ENCODE measurements at regions not wholly inside any gene's neighbourhood (a gene's known extent, or its start where the extent isn't known, plus 50 kb on each side); places are given as distances from the start of the nearest gene placed in this dataset.

- H3K4me3 Mint-ChIP-seq, result peak overlapping the region in 1 of 3 experiments; percentile 42
- H3K9me3 Mint-ChIP-seq, result peaks cover 4% of the 10 kb centered on the region
- peaks cover 24% of the 10 kb centered on the region for H3K4me1 Mint-ChIP-seq
- no peak for TF ChIP-seq CTCF (IDR thresholded peaks at IDR 0.05; ENCODE audit: unreplicated experiment in 3 of 3)
- peaks cover 4% of the 10 kb centered on the region for H3K27me3 Mint-ChIP-seq (ENCODE audit: low read depth)
- no peak overlapping the region for H3K27ac Mint-ChIP-seq
- no peaks in the 10 kb centered on the region for H3K36me3 Mint-ChIP-seq (ENCODE audit: low read depth)
These were observed 230.4 kb upstream of the GATB start for GRCh38 chr4:151991001-151991883.

- TF ChIP-seq CTCF (IDR thresholded peaks at IDR 0.05; ENCODE audit: unreplicated experiment in 3 of 3), result no peak
- Mint-ChIP-seq H3K27me3 (ENCODE audit: low read depth) (peaks cover 4% of the 10 kb centered on the region), H3K27ac (no peak overlapping the region), H3K4me1 (peaks cover 24% of the 10 kb centered on the region), H3K36me3 (ENCODE audit: low read depth) (no peaks in the 10 kb centered on the region), H3K4me3 (no peak overlapping the region), H3K9me3 (peaks cover 3% of the 10 kb centered on the region)
These were observed 229.4 kb upstream of the GATB start for GRCh38 chr4:151990201-151990600.

- H3K36me3 Mint-ChIP-seq (ENCODE audit: low read depth), result no peaks in the 10 kb centered on the region
- peaks cover 1% of the 10 kb centered on the region for H3K27me3 Mint-ChIP-seq (ENCODE audit: low read depth)
- H3K9me3 Mint-ChIP-seq, result no peaks in the 10 kb centered on the region
- no peak overlapping the region for H3K4me3 Mint-ChIP-seq
- no peak overlapping the region for H3K27ac Mint-ChIP-seq
- peaks cover 27% of the 10 kb centered on the region for H3K4me1 Mint-ChIP-seq
- TF ChIP-seq CTCF (IDR thresholded peaks at IDR 0.05; ENCODE audit: unreplicated experiment in 3 of 3), result no peak
These were observed 227.8 kb upstream of the GATB start for GRCh38 chr4:151988591-151988990.

- no peak for TF ChIP-seq CTCF (IDR thresholded peaks at IDR 0.05; ENCODE audit: unreplicated experiment in 3 of 3)
- Mint-ChIP-seq H3K27ac (no peak overlapping the region), H3K4me1 (peaks cover 29% of the 10 kb centered on the region), H3K4me3 (no peak overlapping the region), H3K27me3 (ENCODE audit: low read depth) (no peaks in the 10 kb centered on the region), H3K36me3 (ENCODE audit: low read depth) (no peaks in the 10 kb centered on the region), H3K9me3 (no peaks in the 10 kb centered on the region)
These were observed 226.8 kb upstream of the GATB start for GRCh38 chr4:151987606-151988005.

DNA sequence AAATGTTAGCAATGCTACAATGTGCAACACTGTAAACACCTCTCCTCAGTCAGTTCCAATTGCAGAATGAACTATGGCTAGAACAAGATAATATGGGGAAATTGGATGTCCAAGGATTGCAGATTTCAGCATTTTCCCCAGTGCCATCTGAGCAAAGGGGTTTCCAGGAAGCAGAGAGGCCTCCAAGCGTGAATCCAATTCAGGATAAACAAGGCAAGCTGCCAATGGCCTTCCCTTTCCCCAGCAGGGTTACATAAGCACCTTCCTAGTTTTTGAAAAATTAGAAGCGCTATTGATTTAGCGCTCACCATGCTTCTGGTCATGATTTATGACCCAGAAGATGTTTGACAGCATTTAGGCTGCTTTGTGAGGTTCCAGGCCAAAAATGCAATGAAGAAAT lies 223.0 kb upstream of the GATB start:
- Mint-ChIP-seq H3K9me3 (no peaks in the 10 kb centered on the region), H3K27ac (no peak overlapping the region), H3K4me3 (no peak overlapping the region), H3K4me1 (peaks cover 8% of the 10 kb centered on the region), H3K27me3 (ENCODE audit: low read depth) (no peaks in the 10 kb centered on the region), H3K36me3 (ENCODE audit: low read depth) (no peaks in the 10 kb centered on the region)
- no peak for TF ChIP-seq CTCF (IDR thresholded peaks at IDR 0.05; ENCODE audit: unreplicated experiment in 3 of 3)

GRCh38 chr4:151979819-151980218 lies 219.0 kb upstream of the GATB start:
- H3K9me3 Mint-ChIP-seq, result peaks cover 21% of the 10 kb centered on the region
- H3K36me3 Mint-ChIP-seq (ENCODE audit: low read depth), result peaks cover 10% of the 10 kb centered on the region
- no peak overlapping the region for H3K27ac Mint-ChIP-seq
- TF ChIP-seq CTCF (IDR thresholded peaks at IDR 0.05; ENCODE audit: unreplicated experiment in 3 of 3), result no peak
- no peaks in the 10 kb centered on the region for H3K27me3 Mint-ChIP-seq (ENCODE audit: low read depth)
- peaks cover 8% of the 10 kb centered on the region for H3K4me1 Mint-ChIP-seq
- H3K4me3 Mint-ChIP-seq, result no peak overlapping the region

All from nephron (organoid).